SK-N-MC (cell line): ENCODE measurements at regions not wholly inside any gene's neighbourhood (a gene's known extent, or its start where the extent isn't known, plus 50 kb on each side); places are given as distances from the start of the nearest gene placed in this dataset.

Source experiments
- EZH2 ChIP-seq: fragments of 200-600 bp; sonication (generic); IDR thresholded peaks from one replicate; pipeline ENCODE4 v1.6.1; 2017; ENCODE audit warnings: antibody characterized with exemption
- POLR2AphosphoS5 ChIP-seq: IDR thresholded peaks from 2 replicates; pipeline ENCODE4 v1.6.1; 2012; ENCODE audit warnings: mild to moderate bottlenecking, low read depth, low read length, borderline replicate concordance

DNA sequence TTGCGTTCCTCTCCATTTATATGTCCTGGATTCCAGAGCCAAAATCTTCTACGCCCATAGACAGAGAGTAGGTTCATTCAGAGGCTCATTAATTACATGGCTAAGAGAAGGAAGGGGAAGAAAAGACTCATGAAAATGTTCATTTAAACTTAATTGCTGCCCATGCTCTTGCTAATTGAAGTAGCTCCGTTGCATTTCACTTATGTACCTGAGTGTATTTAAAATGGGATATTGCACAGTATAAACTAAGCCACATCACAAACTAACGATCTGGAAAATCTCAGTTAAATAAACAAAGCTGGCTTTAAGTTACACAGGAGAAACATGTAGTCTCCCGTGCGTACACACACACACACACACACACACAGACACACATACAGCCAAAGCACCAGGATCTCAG is 269.2 kb downstream of the CDC5L start:
- TF ChIP-seq EZH2, result no peak
- TF ChIP-seq POLR2AphosphoS5, result no peak
